NCI-H446 treated with DMSO at 0.1 percent for 48 hours (cell line): ENCODE measurements at regions not wholly inside any gene's neighbourhood (a gene's known extent, or its start where the extent isn't known, plus 50 kb on each side); places are given as distances from the start of the nearest gene placed in this dataset.
"Not testable (repeated sequence)": the region's sequence is repeated elsewhere in the genome, so short reads cannot be mapped to it uniquely, and the experiment has no call there.

ENCODE experiments used
- DNase-seq: peaks from one replicate; lab custom pipeline; 2025; lab: John Stamatoyannopoulos, UW

DNA sequence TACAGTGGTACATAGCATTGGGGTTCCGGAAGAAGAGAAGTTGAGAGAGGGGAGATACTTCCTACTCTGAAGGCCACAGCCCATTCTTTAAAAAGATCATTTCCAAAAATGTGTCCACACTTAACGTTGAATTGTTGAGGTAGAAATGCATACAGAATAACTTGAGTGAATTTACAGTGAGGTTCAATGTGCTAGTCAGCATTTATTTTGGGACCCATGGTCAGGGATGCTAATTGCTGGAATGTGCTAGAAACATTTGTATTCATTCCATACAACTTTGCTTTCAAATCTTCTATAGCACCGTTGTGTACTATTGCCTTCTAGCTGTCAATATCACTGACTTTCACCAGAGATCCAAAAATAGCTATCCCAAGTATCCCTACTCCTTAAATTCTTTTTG is 325.9 kb downstream of the SATB2 start:
- DNase-seq: no peak

GRCh38 chr2:199131136-199131655 is 326.5 kb downstream of the SATB2 start:
- DNase-seq: no peak

DNA sequence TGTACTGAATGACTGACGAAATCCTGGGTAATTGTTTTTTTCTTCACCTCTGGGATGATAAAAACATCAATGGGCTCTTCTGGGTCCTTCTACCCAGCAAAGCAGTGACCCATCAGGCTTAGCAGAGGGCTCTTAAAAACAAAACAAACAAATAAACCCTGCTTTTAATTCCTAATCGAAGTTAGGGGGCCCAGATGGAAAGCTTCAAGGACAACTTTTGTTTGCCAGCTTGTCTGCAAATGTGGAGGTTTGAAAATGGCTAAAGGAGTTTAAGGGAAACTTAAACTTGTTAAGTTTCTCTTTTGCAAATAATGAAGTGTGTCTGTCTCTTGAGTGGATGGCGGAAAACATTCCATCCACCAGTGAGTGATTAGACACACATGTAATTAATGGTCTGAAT is 327.2 kb downstream of the SATB2 start:
- DNase-seq: no peak

- DNase-seq: no peak
Observed at GRCh38 chr2:199128476-199129229, 329.1 kb downstream of the SATB2 start.

GRCh38 chr2:199119796-199120195 is 337.9 kb downstream of the SATB2 start:
- no peak for DNase-seq

DNA sequence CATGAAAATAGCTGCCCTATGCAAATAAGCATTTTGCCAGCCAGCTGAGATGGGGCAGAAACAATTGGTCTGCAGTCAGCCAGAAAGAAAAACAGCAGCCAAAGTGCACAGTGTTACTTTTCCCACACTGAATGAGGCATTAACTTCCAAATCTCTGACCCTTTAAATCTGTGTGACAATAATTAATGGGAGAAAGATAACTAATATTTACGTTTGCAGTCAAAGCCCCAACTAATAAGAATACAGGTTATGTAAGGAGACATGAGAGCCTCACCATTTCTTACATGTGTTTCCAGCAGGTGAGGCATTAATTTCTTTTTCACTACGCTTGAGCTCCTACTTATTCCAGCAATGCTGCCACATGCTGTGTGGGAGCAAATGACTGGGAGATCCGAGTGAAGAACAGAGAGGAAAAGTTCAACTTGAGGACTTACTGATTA is 339.0 kb downstream of the SATB2 start:
- DNase-seq: no peak

GRCh38 chr2:199115169-199115568 is 342.6 kb downstream of the SATB2 start:
- no peak for DNase-seq

DNA sequence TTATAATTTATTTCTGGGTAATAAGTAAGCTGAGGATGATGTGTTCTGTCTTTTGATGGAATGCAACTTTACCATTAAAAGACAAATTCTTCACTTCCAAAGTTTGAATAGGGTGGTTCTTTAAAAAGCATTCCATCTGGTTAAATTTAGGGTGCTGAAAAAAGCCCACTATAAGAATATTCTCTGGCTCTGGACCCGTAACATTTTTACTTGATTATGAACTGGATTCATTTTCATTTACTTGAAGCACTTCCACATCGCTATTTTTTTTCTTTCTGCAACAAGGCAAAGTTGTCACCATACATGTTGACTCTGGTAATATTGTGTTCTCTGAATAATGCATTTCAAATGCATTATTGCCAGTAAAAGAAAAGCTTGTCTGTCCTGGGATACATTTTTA is 344.6 kb downstream of the SATB2 start:
- no peak for DNase-seq

DNA sequence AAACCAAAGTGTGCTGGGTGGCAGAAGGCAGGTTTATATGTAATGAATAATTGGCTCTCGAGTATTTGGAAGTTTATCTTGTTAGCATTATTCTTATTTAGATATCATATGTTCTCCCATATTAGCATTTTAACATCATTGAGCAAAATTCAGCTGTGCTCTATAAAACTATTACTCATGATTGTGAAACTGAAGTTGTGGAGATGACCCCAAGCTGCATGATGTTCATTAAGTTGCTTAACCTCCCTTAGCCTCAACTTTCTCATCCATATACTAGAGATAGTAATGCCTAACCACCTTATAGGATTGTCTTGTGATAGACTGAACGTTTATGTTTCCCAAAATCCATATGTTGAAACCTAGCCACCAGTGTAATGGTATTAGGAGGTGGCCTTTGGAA is 346.3 kb downstream of the SATB2 start:
- DNase-seq: no peak

- no peak for DNase-seq
Observed at GRCh38 chr2:199108056-199108455, 349.7 kb downstream of the SATB2 start.

GRCh38 chr2:199105826-199106225 is 351.9 kb downstream of the SATB2 start:
- DNase-seq: no peak

DNA sequence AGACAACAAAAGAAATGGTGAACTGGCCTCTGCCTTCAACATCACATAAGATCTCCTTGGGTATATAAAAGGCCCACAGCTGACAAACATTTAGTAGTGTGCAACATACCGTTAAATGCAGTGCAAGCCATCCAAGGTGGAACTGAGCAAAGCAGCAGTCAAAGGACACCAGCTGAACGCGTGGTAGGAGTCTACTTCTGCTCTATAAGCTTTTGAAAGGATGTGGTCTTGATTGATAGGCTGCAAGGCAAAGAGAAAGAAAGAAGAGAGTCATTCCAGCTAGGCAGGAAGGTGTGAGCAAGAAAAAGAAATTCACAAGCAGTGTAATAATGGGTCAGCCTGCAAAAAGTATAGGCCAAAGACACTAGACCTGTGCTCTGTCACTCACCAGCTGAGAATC is 356.3 kb downstream of the SATB2 start:
- no peak for DNase-seq

DNA sequence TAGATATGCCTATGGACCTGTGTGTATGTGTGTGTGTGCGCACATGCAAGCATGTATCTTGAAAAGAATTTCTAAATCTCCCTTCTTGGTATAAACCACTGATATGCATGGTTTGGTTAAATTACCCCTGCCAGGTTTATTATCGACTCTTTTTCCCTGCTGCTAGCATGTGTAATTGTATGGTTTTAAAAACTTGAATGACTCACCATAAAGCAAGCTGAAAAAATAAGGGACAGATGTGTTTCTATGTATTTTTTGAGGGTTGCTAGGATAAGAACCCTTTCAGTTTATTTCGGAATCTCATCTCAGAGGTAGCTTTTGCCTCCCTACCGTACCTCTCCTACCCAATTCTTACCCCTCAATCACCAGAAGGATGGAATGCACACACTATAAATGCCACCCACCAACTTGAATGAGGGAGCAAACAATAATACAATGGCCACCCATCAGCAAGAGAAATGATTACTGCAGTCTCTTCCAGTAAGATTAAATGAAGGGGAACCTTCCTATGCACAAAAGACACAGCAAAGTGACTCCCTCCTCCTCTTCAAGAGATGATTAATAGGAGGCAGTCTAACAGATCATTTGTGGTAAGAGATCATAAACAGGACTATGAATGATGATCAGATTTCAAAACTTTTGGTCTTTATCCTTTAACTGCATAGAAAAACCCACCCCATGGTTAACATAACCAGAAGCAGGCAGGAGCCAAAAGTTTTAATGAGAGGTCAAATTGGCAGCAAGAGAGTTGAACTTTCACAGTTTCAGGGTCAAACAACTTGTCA is 357.2 kb downstream of the SATB2 start:
- DNase-seq: no peak

- no peak for DNase-seq
Observed at GRCh38 chr2:199092419-199092818, 365.3 kb downstream of the SATB2 start.

DNA sequence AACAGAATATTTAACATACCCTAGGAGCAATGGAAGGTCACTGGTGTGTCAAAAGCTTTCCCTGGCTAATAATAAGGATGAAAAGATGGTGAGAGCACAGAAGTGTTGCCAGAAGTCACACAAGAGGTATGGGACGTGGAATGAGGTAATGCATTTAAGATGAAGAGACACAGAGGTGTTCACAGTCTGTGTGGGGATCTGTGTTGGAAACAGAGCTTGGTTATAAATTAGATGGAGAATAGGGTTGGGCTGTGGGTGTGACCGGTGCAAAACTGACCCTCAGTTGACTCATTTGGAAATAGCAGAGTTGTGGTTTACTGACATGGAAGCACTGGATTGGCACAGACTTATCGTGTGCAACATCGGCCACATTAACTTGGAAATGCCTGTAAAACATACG is 372.5 kb downstream of the SATB2 start:
- DNase-seq: no peak

GRCh38 chr2:199070322-199070949 is 387.3 kb downstream of the SATB2 start:
- no peak for DNase-seq

DNA sequence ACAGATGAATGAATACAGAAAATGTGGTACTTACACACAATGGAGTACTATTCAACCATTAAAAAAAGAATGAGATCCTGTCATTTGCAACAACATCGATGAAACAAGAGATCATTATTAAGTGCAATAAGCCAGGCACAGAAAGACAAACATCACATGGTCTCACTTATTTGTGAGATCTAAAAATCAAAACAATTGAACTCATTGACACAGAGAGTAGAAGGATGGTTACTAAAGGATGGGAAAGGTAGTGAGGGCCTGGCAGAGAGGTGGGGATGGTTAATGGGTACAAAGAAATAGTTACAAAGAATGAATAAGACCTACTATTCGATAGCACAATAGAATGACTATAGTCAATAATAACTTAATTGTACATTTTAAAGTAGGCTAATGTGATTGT is 393.5 kb downstream of the SATB2 start:
- no peak for DNase-seq

- no peak for DNase-seq
Observed at GRCh38 chr2:199057936-199058335, 399.8 kb downstream of the SATB2 start.

DNA sequence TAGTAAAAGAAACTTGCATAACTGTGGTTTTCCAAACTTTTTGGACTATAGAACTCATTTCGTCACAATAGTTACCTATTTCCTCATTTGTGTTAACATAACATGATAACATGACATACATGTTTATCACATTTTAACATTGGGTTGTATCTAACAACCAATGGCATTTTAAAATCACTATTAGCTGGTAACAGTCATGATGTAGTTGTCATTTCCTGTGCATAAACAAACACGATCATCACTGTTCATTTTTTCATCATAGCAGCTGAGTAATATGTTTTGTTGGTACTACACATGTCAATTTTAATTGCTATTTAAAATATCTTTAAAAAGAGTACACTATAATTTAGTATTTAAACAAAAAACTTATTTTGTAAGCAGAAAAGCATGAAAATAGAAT is 402.4 kb downstream of the SATB2 start:
- no peak for DNase-seq

- no peak for DNase-seq
Observed at GRCh38 chr2:199042660-199043379, 414.9 kb downstream of the SATB2 start.

DNA sequence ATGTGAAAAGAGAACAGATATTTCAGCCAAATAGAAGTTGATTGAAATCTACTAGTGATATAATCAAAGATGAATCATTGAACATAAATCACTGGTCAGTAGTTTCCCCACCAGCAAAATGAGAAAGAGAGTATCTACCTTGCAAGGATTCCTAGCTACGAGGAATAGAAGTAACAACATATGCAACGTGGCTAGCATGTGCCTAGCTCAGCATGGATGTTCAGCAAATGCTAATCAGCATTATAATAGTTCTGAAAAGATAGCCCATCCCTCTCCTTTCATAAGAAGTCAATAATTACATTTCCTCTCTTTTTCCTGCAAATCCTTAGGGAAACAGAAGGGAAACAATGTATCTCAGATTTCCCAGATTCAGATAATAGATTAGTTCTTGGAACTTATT is 417.2 kb downstream of the SATB2 start:
- no peak for DNase-seq

DNA sequence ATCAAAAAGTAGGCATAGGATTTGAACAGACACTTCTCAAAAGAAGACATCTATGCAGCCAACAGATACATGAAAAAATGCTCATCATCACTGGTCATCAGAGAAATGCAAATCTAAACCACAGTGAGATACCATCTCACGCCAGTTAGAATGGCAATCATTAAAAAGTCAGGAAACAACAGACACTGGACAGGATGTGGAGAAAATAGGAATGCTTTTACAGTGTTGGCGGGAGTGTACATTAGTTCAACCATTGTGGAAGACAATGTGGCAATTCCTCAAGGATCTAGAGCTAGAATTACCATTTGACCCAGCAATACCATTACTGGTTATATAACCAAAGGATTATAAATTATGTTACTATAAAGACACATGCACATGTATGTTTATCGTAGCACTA is 424.0 kb downstream of the SATB2 start:
- not testable (repeated sequence) for DNase-seq
